GM12878 (cell line): ENCODE measurements at regions not wholly inside any gene's neighbourhood (a gene's known extent, or its start where the extent isn't known, plus 50 kb on each side); places are given as distances from the start of the nearest gene placed in this dataset.

Experiments
- ATAC-seq: fragments of 200-7000 bp; cut with Tn5 transposase; 3 replicates; pipeline ENCODE4 v1.9.1; 2020; ENCODE audit warnings: mild to moderate bottlenecking, moderate library complexity
- BruUV-seq: library from RNA; stranded (reverse); fragments of 400-500 nt; replicated peaks from 2 replicates; lab custom pipeline; 2021; lab: Mats Ljungman, UMichigan
- CTCF ChIA-PET: fragments of 300-600 bp; sonication (Branson Sonifier 250); formaldehyde crosslinking; extraction: SDS; loops from one replicate; lab custom pipeline; 2021; ENCODE audit warnings: inconsistent platforms; lab: Yijun Ruan, JAX
- POLR2A ChIA-PET: fragments of 350-600 bp; formaldehyde crosslinking; extraction: SDS; loops from one replicate; lab custom pipeline; 2021; ENCODE audit warnings: inconsistent platforms; lab: Charles Lee
- RAD21 ChIA-PET: fragments of 300-600 bp; sonication (Branson Sonifier 250); formaldehyde crosslinking; loops from one replicate; lab custom pipeline; 2023; ENCODE audit warnings: antibody characterized with exemption; ENCODE audit not compliant: unreplicated experiment; lab: Charles Lee
- SMC1A ChIA-PET: fragments of 300-600 bp; sonication (Branson Sonifier 250); formaldehyde crosslinking; loops from one replicate; lab custom pipeline; 2023; ENCODE audit not compliant: unreplicated experiment, uncharacterized antibody; lab: Charles Lee
- DNase-seq: peaks from one replicate; pipeline ENCODE4 v3.0.0-alpha.2; 2011; ENCODE audit warnings: low read depth, low spot score
- FAIRE-seq: peaks from 3 replicates; lab custom pipeline; 2011; peaks lifted over from hg19 to GRCh38; lab: Jason Lieb, UNC
- H2AFZ ChIP-seq: 2 replicates; pipeline ENCODE4 v1.6.0; 2011; ENCODE audit warnings: low read depth, low read length, control low read depth; ENCODE audit not compliant: control insufficient read depth
- H3K27ac ChIP-seq: 2 replicates; pipeline ENCODE4 v1.5.1; 2011; ENCODE audit warnings: control low read depth; ENCODE audit not compliant: control insufficient read depth, insufficient read depth
- H3K27me3 ChIP-seq, 2 experiments: replicated peaks in 1 of 2; 2 replicates each; pipeline versions ENCODE4 v1.6.0 to v1.6.1; 2011; ENCODE audit warnings: low read length in 1 of 2; ENCODE audit not compliant: control insufficient read depth in 2 of 2, insufficient read depth in 2 of 2
- H3K36me3 ChIP-seq, 2 experiments: 2 replicates each; pipeline ENCODE4 v1.5.1; 2011; ENCODE audit warnings: low read length in 1 of 2; ENCODE audit not compliant: control insufficient read depth in 2 of 2, insufficient read depth in 2 of 2
- H3K4me1 ChIP-seq: 2 replicates; pipeline ENCODE4 v1.6.1; 2011; ENCODE audit warnings: mild to moderate bottlenecking, low read length, moderate library complexity, mixed read lengths; ENCODE audit not compliant: control insufficient read depth, insufficient read depth
- H3K4me2 ChIP-seq: 2 replicates; pipeline ENCODE4 v1.6.0; 2011; ENCODE audit warnings: control low read depth; ENCODE audit not compliant: control insufficient read depth, insufficient read depth
- H3K4me3 ChIP-seq: fragments of 200-600 bp; sonication (generic); 2 replicates; pipeline ENCODE4 v1.5.1; 2016
- H3K79me2 ChIP-seq: 2 replicates; pipeline ENCODE4 v1.6.0; 2011; ENCODE audit warnings: low read length; ENCODE audit not compliant: control insufficient read depth, insufficient read depth
- H3K9ac ChIP-seq: 2 replicates; pipeline ENCODE4 v1.8.0; 2011; ENCODE audit warnings: low read length, control low read depth, mixed read lengths; ENCODE audit not compliant: control insufficient read depth, insufficient read depth
- H3K9me3 ChIP-seq: replicated peaks from 3 replicates; pipeline ENCODE4 v1.5.1; 2011; ENCODE audit warnings: mild to moderate bottlenecking, low read length; ENCODE audit not compliant: control insufficient read depth, insufficient read depth
- H4K20me1 ChIP-seq: 2 replicates; pipeline ENCODE4 v1.6.0; 2011; ENCODE audit not compliant: control insufficient read depth, insufficient read depth
- ATF2 ChIP-seq: IDR thresholded peaks from 2 replicates; pipeline ENCODE4 v1.6.1; 2012; ENCODE audit warnings: low read length, inconsistent platforms
- E2F8 ChIP-seq: fragments of 450-650 bp; IDR thresholded peaks from 2 replicates; pipeline ENCODE4 v1.6.1; 2018; ENCODE audit warnings: mild to moderate bottlenecking, low read depth, moderate library complexity; ENCODE audit not compliant: partially characterized antibody
- EED ChIP-seq: sonication (generic); IDR thresholded peaks from 2 replicates; pipeline ENCODE4 v1.6.1; 2016; ENCODE audit warnings: antibody characterized with exemption, low read depth
- ETV6 ChIP-seq, 2 experiments: fragments of 450-650 bp in 1 of 2; IDR thresholded peaks in 1 of 2; conservative IDR thresholded peaks in 1 of 2; 2 replicates each; pipeline ENCODE4 v1.6.1; 2014; ENCODE audit warnings: antibody characterized with exemption in 1 of 2, borderline replicate concordance in 1 of 2, low read depth in 1 of 2, mild to moderate bottlenecking in 1 of 2, moderate library complexity in 1 of 2
- JUND ChIP-seq: IDR thresholded peaks from 2 replicates; pipeline ENCODE4 v1.6.1; 2012; ENCODE audit warnings: low read depth, mild to moderate bottlenecking, low read length, improper control_type of control experiment, moderate library complexity
- KDM1A ChIP-seq: fragments of 200-600 bp; sonication (generic); IDR thresholded peaks from 2 replicates; pipeline ENCODE4 v1.6.1; 2016; ENCODE audit warnings: borderline replicate concordance
- NRF1 ChIP-seq: conservative IDR thresholded peaks from 2 replicates; pipeline ENCODE4 v1.6.1; 2011; ENCODE audit warnings: mild to moderate bottlenecking, low read depth, low read length, improper control_type of control experiment
- PML ChIP-seq: IDR thresholded peaks from 2 replicates; pipeline ENCODE4 v1.6.1; 2012; ENCODE audit warnings: low read length, inconsistent platforms
- POLR2AphosphoS5 ChIP-seq: IDR thresholded peaks from 2 replicates; pipeline ENCODE4 v1.6.1; 2011; ENCODE audit warnings: mild to moderate bottlenecking, low read length, inconsistent platforms
- RCOR1 ChIP-seq: conservative IDR thresholded peaks from 2 replicates; pipeline ENCODE4 v1.6.1; 2012; ENCODE audit warnings: low read depth, low read length, improper control_type of control experiment
- SMC3 ChIP-seq: IDR thresholded peaks from 2 replicates; pipeline ENCODE4 v1.6.1; 2011; ENCODE audit warnings: low read length, improper control_type of control experiment, borderline replicate concordance
- SREBF1 ChIP-seq: IDR thresholded peaks from 2 replicates; pipeline ENCODE4 v1.6.1; 2012; ENCODE audit warnings: mild to moderate bottlenecking, low read length
- YBX1 ChIP-seq: fragments of 450-650 bp; IDR thresholded peaks from 2 replicates; pipeline ENCODE4 v1.6.1; 2016; ENCODE audit warnings: antibody characterized with exemption
- ZBTB4 ChIP-seq: fragments of 450-650 bp; formaldehyde crosslinking; IDR thresholded peaks from 2 replicates; pipeline ENCODE4 v1.4.0; 2022; ENCODE audit warnings: mild to moderate bottlenecking, moderate library complexity
- ZNF384 ChIP-seq: IDR thresholded peaks from 2 replicates; pipeline ENCODE4 v1.6.1; 2012; ENCODE audit warnings: low read depth, mild to moderate bottlenecking, low read length, improper control_type of control experiment, borderline replicate concordance
- WGBS: methylation state at CpG from one replicate; pipeline ENCODE4 v1.1.6; 2016; ENCODE audit warnings: low lambda C conversion rate; ENCODE audit not compliant: insufficient replicate concordance, insufficient coverage; ENCODE audit errors: missing lambda C conversion rate; 5-methylcytosine and 5-hydroxymethylcytosine counted together
- in situ Hi-C: fragments of 300-500 bp; cut with MboI; formaldehyde crosslinking; loops from 9 replicates; pipeline ENCODE4 v1.14.3; 2018; ENCODE audit warnings: mixed read lengths
- intact Hi-C: fragments of 100-400 bp; cut with micrococcal nuclease; formaldehyde crosslinking; loops from one replicate; pipeline ENCODE4 v1.14.2; 2022; ENCODE audit not compliant: unreplicated experiment

DNA sequence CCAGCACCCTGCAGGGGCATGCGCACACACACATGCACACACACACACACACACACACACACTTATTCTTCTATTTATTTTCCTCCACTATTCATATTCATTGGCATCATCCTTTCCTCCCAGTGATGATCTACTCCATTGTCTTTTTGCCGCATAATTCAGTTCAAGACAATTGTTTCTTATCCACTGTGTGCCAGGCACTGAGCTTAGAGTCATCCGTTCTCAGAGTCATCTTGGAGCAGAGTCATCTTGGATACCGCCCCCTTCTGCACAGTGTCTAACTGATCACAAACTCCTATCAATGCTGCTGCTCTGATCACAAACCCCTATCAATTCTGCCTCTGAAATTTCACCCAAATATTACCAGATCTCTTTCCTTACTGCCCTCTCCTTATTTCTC is 102.8 kb upstream of the PROX1 start:
- CTCF ChIA-PET: no interaction called here
- TF ChIP-seq NRF1: no peak
- no peak for TF ChIP-seq SREBF1
- no peak for TF ChIP-seq SMC3
- TF ChIP-seq ATF2: no peak
- no peak for TF ChIP-seq RCOR1
- no peak for TF ChIP-seq YBX1
- TF ChIP-seq POLR2AphosphoS5: no peak
- TF ChIP-seq E2F8: no peak
- TF ChIP-seq ZBTB4 (CRISPR knock-in tag): no peak
- no peak for TF ChIP-seq ETV6 (conservative IDR thresholded peaks at IDR 0.05 in 1 of 2, IDR thresholded peaks at IDR 0.05 in 1 of 2; ENCODE audit: borderline replicate concordance in 1 of 2, low read depth in 1 of 2)
- no peak for TF ChIP-seq PML
- TF ChIP-seq JUND: no peak
- no peak for TF ChIP-seq KDM1A
- TF ChIP-seq ZNF384: no peak
- TF ChIP-seq EED: no peak

More for the DNA sequence above, 102.8 kb upstream of the PROX1 start:
- H3K36me3 ChIP-seq: no peaks in the 10 kb centered on the region
- no peak for ATAC-seq
- no TSS peak for BruUV-seq
- no peak overlapping the region for H3K9ac ChIP-seq
- no peak overlapping the region for H3K27ac ChIP-seq
- RAD21 ChIA-PET: no interaction called here
- H2AFZ ChIP-seq: no peak overlapping the region
- WGBS: 45% methylated on average over 4 of the region's 4 CpGs
- no peaks in the 10 kb centered on the region for H3K4me1 ChIP-seq
- DNase-seq: no peak
- H3K79me2 ChIP-seq: no peaks in the 10 kb centered on the region
- no peaks in the 10 kb centered on the region for H3K9me3 ChIP-seq
- intact Hi-C loops (no loop called here), in situ Hi-C loops (no loop called here)
- no peak overlapping the region for H3K4me2 ChIP-seq
- H3K4me3 ChIP-seq: no peak overlapping the region
- POLR2A ChIA-PET: no interaction called here
- no peak for FAIRE-seq
- peaks cover 0 to 2% of the 10 kb centered on the region in 2 experiments; a peak in 1 of 4 replicates for H3K27me3 ChIP-seq
- SMC1A ChIA-PET: no interaction called here
- H4K20me1 ChIP-seq: no peaks in the 10 kb centered on the region
